HG03060 (cell line): ENCODE measurements at regions not wholly inside any gene's neighbourhood (a gene's known extent, or its start where the extent isn't known, plus 50 kb on each side); places are given as distances from the start of the nearest gene placed in this dataset.
"Not testable (repeated sequence)": the region's sequence is repeated elsewhere in the genome, so short reads cannot be mapped to it uniquely, and the experiment has no call there.

ENCODE experiments used
- ATAC-seq: cut with Tn5 transposase; IDR thresholded peaks from one replicate; pipeline ENCODE4 v1.9.1; 2021; ENCODE audit warnings: low read depth, moderate number of reproducible peaks; ENCODE audit not compliant: unreplicated experiment

DNA sequence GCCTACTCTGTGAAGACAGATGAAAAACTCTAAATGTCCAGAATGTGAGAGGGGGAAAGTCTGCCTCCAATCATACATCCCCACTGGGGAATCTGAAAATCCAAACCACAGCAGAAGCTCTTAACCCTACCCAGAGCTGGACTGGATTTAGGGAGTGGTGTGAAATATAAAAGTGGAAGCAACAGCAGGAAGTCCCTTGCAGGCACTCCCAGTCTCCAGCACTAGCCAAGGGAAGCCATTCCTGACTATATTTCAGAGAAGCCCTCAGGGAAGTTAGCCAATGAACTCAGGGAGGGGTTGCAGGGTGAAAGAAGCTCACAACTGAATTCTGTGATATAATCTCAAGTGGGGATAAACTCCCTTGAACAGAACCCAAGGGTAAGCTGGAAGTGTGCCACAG, 51.5 kb downstream of the CRPPA start:
- no peak for ATAC-seq

DNA sequence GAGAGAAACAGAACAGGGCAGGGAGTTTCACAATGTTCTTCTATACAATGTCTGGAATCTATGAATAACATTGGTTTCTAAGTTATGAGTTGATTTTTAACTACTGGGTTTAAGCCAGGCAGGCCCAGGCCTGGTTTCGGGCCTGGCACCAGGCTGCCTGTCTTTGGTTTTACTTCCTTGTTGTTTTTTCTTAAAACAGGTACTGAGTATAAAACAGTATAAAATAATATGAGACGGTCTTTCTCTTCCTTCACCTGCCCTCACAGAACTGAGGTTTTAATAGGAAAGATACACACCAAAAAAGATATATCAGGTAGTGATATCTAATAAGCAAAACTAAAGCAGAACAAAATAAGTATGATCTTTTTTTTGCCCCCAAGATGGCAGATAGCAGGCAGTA, 52.0 kb downstream of the CRPPA start:
- not testable (repeated sequence) for ATAC-seq

DNA sequence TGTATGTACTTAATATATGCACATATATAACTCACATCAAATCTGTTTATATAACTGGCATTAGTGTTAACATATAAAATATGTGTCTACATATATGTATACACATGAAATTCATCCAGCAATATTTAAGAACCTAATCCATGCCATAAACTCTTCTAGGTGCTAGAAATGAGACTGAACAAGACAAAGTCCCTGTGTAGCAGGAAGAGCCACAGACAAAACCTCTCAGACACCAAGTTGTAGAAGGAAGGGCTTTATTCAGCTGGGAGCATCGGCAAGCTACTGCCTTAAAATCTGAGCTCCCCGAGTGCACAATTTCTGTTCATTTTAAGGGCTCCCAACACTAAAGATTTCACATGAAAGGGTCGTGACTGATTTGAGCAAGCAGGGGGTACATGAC, 52.5 kb downstream of the CRPPA start:
- ATAC-seq: no peak

DNA sequence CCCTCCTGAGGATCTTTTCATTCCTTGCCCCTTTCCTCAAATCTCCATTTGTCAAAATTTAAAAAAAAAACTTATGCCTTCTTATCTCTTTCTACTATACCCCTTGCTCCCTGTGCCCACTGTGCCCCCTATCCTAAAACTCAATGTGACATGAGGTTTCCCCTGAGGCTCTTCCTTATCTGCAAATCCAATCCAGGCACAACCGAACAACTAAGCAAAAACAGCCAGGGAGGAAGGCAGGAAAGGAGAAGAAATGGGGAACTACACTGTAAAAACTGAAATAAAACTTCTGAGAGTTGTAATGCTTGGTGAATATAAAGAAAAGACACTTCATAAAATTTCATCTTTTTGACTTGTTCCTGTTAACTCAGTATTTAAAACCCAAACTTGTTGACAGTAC, 54.2 kb downstream of the CRPPA start:
- no peak for ATAC-seq

DNA sequence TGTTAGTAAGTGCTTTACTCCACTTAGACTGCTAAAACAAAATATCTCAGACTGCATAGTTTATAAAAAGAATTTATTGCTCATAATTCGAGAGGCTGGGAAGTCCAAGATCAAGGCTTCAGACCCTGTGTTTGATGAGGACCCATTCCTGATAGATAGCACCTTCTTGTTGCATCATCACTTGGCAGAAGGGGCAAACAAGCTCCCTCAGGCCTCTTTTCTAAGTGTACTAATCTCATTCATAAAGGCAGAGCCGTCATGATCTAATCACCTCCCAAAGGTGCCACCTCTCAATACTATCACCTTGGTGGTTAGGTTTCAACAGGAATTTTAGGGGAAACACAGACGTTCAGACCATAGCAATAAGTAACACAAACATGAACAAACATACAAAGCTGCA, 55.4 kb downstream of the CRPPA start:
- ATAC-seq: no peak

DNA sequence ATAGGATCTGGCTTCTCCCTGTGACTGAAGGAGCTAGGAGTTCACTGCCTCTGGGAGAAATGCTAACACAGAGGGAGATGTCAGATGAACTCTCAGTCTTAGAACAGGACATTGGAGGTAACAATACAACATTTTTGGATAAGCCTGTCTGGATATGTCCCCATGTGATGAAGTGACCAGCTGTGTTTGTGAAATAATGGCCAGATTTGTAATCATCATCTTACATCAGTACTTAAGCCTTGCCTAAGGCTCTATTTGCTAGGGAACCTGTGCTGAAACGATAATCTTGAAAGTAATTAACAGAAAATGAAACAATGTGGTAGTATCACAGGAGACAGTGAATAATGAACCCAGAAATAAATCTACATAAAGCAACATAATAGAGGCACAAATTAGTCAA, 56.2 kb downstream of the CRPPA start:
- ATAC-seq: no peak

DNA sequence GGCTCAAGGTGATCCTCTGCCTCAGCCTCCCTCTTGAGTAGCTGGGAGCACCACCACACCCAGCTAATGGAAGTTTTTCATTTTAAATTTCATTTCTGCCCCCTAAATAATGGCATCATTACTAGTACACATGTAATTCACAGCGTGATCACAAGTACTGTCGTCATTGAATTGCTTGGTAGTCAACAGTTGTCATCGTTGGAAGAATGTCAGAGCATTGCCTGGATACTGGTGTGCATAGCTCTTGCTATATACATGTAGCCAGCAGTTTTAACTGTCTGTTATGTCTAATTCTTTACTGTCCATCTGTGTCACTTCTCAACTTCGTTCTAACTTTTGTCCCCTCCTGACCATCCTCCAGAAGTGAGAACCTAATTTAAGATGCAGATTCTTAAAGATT, 62.1 kb downstream of the CRPPA start:
- ATAC-seq: no peak

DNA sequence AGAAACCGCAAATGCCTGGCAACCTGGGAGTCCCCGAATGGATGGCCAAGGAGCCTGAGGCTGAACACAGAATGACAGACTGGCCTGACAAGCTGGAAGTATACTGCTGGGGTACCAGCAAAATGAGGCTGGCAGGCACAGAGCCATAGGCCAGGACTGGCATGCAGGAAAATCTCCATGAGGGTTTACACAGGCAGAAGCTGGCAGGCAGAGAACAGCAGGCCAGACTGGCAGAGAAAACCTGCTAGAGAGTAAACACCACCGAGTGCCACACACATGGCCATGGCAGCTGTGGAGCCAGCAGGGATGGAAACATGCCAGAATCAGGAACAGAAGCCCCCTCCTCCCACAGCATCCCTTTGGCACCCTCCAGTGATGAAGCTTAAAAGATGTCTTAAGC, 63.4 kb downstream of the CRPPA start:
- no peak for ATAC-seq

DNA sequence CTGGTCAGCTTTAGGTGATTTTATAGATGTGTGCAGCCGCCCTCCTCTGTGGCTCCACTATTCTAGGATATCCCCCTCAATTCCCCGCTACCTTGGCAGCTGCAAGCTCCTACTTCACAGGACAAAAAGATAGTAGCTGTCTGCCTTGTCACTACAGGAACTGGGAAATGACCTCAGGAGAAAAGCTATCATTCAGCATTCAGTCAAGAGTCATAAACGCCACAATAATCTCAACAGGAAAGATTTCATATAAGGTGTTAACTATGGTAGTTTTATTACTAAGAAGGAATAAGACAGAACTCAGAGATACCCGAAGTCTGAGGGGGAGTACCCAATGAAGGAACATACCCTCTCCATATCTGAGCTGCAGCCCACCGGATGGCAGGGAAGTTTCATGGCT, 63.9 kb downstream of the CRPPA start:
- ATAC-seq: no peak

DNA sequence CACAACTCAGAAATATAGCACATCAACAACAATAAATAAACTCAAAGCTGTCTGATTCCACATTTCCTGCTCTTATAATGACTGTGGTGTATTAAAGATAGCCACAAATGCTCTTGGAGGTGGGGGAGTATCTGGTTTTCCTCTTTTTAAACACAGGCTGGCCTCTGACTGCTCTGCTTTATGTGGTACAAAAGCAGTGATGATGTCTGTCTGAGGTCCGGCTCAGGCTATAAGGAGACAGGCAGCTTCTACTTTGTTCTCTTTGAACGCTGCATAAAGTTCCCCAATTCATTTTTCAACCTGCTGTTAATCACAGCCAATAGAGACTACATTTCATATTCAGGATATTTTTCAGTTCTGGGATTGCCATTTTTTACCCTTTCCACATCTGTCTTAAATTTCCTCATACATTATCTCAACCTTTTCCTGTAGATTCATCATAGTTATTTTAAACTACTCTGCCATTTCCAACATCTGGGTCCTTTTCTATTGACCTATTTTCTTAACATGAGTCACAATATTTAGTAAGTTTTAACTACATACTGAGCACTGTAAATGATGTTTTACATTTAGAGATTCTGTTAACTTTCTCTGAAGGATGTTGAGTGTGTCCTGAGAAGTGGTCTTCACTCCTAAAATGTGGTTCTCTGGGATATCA, 64.9 kb downstream of the CRPPA start:
- ATAC-seq: no peak

DNA sequence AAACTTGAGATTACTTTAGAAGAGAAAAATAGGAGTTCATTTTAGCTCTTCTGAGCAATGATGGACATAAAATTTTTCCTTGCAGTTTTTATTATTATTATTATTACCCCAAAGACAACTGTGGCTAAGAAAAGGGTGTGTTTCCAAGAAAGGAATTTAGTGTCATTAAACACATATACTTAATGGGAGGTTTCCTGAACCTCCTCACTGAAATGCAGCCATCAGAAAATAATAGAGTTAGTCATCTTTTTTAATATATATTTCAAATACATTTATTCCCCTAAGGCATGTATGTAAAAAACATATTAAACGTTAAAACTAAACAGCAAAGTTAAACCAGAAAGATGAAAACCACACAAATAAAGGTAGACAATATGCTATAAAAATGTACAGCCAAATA, 66.8 kb downstream of the CRPPA start:
- ATAC-seq: no peak

DNA sequence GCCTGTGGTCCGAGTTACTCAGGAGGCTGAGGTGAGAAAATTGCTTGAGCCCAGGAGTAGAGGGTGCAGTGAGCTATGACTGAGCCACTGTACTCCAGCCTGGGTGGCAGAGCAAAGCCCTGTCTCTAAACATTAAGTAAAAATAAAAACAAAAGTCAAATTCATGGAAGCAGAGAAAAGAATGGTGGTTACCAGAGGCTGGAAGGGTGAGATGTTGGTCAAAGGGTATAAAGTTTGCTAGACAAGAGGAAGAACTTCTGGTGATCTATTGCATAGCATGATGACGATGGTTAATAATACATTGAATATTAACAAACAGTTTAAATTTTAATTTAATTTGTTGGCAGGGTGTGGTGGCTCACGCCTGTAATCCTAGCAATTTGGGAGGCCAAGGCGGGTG, 68.1 kb downstream of the CRPPA start:
- no peak for ATAC-seq

DNA sequence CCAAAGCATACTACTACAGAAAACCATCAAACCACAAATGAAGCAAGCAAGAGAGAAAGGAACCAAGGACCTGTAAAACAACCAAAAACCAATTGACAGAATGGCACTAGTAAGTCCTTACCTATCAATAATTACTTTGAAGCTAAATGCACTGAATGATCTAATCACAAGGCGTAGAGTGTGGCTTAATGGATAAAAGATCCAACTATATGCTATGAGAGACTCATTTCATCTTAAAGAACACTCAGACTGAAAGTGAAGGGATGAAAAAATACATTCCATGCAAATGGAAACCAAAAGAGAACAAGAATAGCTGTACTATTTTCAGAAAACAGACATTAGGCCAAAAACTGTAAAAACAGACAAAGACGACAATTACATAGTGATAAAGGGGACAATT, 70.7 kb downstream of the CRPPA start:
- ATAC-seq: peak; percentile 74

DNA sequence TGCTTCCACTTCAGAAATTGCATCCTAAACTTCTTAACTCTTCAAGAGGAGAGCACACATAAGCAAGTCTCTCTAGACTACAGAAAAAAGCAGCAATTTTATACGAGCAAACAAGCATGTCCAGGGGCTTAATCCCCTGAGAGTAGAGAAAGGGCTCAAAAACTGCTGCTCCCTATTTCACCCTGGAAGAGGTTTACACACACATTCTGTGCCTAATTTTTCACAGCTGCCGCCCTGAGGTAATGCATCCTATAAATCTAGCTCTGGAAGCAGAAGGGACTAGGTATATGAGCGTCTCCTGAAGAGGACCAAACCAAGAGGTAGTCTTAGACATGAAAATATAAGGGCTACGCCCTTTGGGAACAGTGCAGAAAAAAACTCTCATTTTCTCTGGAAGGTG, 73.1 kb downstream of the CRPPA start:
- no peak for ATAC-seq

DNA sequence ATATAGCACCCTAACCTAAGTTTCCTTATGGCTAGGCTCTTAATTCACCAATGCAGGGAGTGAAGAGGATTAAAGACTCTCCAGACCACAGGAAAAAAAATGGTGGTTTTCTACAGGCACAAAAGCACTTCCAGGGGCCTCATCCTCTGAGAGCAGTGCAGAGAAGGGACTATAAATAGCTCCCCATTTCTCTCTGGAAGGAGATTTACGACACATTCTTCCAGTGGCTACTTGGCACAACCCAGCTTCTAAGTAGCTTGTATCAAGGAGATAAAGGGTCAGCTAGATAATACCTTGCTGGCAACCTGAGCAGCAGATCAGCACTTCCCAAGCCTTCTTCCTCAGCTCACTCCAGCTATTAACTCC, 73.5 kb downstream of the CRPPA start:
- no peak for ATAC-seq

DNA sequence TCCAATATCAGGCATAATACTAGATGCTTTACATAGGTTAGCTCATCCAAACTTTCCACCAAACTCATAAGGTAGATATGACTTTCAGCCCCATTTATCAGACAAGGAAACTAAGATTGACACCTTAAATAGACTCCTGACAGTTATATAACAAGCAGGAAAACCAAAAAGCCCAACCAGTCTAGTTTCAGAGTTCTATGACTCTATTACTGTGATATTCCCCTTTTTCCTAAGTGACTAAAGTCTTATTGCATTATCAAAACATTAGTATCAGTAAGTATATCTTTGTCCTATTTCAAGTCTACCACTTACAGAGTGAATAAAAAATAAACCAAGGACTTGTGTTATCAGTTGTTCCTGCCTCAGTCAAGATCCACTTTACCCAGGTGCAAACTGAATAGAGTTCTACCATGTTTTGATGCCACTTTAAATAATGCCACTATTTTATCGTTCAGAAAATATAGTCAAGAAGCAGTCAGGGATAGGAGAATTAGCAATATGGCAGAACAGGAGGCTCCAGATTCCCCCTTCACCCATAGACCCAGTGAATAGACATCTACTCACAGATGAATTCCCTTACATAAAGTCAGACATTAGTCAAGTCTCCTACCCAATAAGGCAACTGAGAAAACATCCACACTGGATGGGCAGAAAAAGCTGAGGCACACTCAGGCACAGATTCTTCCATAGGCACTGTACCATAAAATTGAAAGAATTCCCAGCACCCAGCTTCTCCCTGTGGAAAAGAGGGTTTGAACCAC, 74.1 kb downstream of the CRPPA start:
- ATAC-seq: no peak

DNA sequence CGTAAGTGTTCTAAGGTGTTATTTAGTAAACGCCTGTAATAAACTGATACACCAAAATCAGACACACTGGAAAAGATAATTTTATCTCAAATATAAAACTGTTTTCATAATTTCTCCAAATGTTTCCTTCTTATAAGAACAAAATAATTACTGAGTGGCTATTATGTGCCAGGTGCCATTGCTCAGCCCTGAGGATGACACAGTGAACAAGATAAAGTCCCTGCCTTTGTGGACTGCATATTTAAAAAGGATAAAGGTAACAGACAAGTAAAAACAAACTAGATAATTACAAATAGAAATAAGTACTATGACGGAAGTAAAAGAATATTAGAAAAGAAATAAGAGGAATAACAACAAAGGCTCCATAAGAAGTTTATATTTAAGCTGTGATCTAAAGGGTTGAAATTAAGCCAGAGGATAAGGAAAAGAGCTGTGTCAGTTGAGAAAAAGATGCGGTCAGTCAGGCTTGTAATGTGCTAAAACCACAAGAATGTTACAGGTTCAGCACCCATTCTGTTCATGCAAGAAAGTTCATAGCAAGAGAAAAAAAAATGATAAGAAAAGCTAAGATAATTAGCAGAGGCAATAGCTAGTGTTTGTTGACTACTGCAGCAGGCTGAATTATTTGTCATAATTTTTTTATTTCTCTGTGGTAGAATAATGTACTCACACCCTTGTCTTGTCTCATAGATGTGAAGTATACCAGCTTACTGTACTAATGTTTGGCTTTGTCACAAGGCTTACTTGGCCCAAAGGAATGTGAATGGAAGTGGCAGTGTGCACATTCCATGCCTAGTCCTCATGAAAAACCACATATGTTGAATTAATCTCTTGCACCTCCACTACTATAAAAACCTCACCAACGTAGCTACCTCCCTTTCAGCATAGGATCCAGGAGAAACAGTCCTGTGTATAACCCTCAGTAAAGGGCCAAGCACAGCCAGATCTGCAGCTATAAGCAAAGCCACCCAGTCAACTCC, 75.1 kb downstream of the CRPPA start:
- ATAC-seq: peak; percentile 53

DNA sequence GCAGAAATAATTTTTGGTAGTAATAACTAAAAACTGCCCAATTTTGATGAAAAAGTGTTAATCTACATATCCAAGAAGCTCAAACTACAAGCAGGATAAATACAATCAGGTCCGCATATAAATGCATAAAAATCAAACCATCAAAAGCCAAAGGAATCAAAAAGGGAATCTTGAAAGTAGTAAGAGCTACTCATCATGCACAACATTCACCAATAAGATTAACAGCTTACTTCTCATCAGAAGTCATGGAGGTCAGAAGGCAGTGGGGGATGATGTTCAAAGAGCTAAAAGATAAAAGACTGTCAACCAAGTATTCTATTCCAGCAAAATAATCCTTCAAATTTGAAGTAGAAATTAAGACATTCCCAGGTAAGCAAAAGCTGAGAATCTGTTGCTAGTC, 76.4 kb downstream of the CRPPA start:
- ATAC-seq: no peak

DNA sequence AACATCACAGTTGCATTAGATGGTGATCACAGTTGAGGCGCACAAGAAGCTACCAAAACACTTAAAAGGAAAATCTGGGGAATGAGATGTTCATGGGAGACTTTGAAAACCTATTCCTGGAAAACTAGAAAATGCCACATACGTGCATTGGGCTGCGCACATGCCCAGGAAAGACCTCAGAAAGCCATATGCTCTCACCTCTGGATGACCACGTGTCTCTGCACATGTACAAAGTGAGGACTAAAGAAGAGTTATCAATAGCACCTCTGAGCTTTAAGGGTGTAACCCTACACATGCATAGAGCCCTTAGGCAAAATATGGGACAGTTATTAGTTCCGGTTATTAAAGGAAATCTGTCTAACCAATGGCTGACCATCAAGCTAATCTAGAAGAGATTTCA, 77.7 kb downstream of the CRPPA start:
- no peak for ATAC-seq

DNA sequence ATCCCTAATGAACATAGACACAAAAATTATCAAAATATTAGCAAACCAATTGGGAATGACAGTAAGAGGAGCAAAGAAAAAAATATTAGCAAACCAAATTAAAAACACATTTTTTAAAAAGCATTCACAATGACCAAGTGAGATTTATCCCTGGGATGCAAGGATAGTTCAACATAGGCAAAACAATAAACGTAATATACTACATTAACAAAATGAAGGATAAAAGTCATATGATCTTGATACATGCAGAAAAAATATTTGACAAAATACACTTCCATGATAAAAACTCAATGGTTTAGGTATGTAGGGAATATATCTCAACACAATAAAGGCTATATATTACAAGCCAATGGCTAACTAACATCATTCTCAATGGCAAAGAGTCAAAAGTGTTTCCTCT, 83.3 kb downstream of the CRPPA start:
- ATAC-seq: no peak

DNA sequence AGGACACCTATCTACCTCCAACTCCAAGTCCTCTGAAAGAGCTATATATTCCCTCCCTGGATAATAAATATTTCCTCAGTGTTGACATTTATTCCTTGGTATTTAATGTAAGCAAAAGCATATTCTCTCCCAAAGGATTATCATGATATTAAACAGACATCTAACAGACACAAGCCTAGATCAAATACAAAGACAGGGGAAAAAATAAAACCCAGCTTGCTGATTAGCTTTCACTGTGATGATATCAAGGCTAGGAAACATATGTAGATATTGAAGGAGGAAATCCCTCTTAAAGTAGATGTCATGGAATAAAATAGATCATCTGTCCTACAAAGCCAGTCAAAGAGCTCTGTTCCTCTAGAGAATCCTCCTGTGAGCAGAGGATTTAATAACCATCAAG, 95.2 kb downstream of the CRPPA start:
- no peak for ATAC-seq
